Heart left ventricle (tissue), 13 donors: ENCODE measurements at regions not wholly inside any gene's neighbourhood (a gene's known extent, or its start where the extent isn't known, plus 50 kb on each side); places are given as distances from the start of the nearest gene placed in this dataset.

Experiments used
- CTCF ChIP-seq, 12 donors: fragments of 200-600 bp; sonication (generic) in 4 of 12; IDR thresholded peaks; one replicate each; pipeline versions ENCODE4 v1.5.0 to v1.8.0; 2018 to 2022; ENCODE audit warnings: antibody characterized with exemption in 12 of 12, mild to moderate bottlenecking in 5 of 12
- POLR2A ChIP-seq, 2 donors: fragments of 450-650 bp; IDR thresholded peaks; one replicate each; pipeline ENCODE4 v1.6.1; 2017; ENCODE audit warnings: antibody characterized with exemption in 2 of 2, mild to moderate bottlenecking in 2 of 2, moderate library complexity in 2 of 2
- donor health status: ischemic (EF 13 %, LVEDD 7.1; RV severe dilation, severe dysfunction).
- donor health status: DM: no; HTN: yes; CAD: no.
- donor health status: DM: no; HTN: no; CAD: no.
- donor health status: ischemic (EF 25% LVEDD 6.9; RV normal size, moderate dysfunction).
- donor health status: ischemic (EF 25% LVEDD 5.7; RV mildly dilated, moderate dysfunction).
- donor health status: ischemic (EF 35%, LVEDD 5.7; RV mildly dilated, moderate dysfunction).
- donor health status: nonischemic (EF 11% LVEDD 7.7; RV severe dilation, severe dysfunction).
- donor health status: DM: yes; HTN: yes; CAD: no.
- donor health status: PGD.
- donor health status: ischemic (EF 29% LVEDD 5.4; RV normal size, mild dysfunction).
- donor health status: nonischemic (EF 23%, LVEDD 6.1; RV moderate dilation, normal function).

- TF ChIP-seq CTCF (IDR thresholded peaks at IDR 0.05) (no peak), POLR2A (IDR thresholded peaks at IDR 0.05) (no peak)
Observed at GRCh38 chr2:2764739-2765138, 433.7 kb upstream of the MYT1L start.
